H9 (cell line): ENCODE measurements at regions not wholly inside any gene's neighbourhood (a gene's known extent, or its start where the extent isn't known, plus 50 kb on each side); places are given as distances from the start of the nearest gene placed in this dataset.

Experiments used
- DNase-seq: peaks from one replicate; pipeline ENCODE4 v3.0.0-alpha.2; 2017
- H2AFZ ChIP-seq: one replicate; pipeline ENCODE4 v1.6.1; 2013; ENCODE audit warnings: mild to moderate bottlenecking, low read length, control low read depth, moderate library complexity
- H2AK5ac ChIP-seq: 2 replicates; pipeline ENCODE4 v1.6.1; 2013; ENCODE audit warnings: low read length, control low read depth, mixed read lengths; ENCODE audit not compliant: insufficient read length
- H2BK120ac ChIP-seq: one replicate; pipeline ENCODE4 v1.6.1; 2013; ENCODE audit warnings: low read depth, mild to moderate bottlenecking, low read length, control low read depth, inconsistent platforms; ENCODE audit not compliant: poor library complexity, severe bottlenecking
- H2BK12ac ChIP-seq: 2 replicates; pipeline ENCODE4 v1.6.1; 2013; ENCODE audit warnings: low read length, control low read depth, mixed read lengths, low read depth; ENCODE audit not compliant: insufficient read length
- H2BK15ac ChIP-seq: 2 replicates; pipeline ENCODE4 v1.6.1; 2013; ENCODE audit warnings: low read depth, low read length, control low read depth
- H2BK20ac ChIP-seq: one replicate; pipeline ENCODE4 v1.6.1; 2013; ENCODE audit warnings: low read depth, mild to moderate bottlenecking, low read length, control low read depth, inconsistent platforms; ENCODE audit not compliant: poor library complexity, severe bottlenecking
- H2BK5ac ChIP-seq: 2 replicates; pipeline ENCODE4 v1.6.1; 2013; ENCODE audit warnings: low read length, control low read depth, mixed read lengths; ENCODE audit not compliant: insufficient read length
- H3K14ac ChIP-seq: 2 replicates; pipeline ENCODE4 v1.6.1; 2013; ENCODE audit warnings: low read length, control low read depth; ENCODE audit not compliant: insufficient read depth
- H3K18ac ChIP-seq: 2 replicates; pipeline ENCODE4 v1.6.1; 2013; ENCODE audit warnings: low read depth, mild to moderate bottlenecking, mixed read lengths, low read length, control low read depth; ENCODE audit not compliant: insufficient read length
- H3K23ac ChIP-seq: 2 replicates; pipeline ENCODE4 v1.6.1; 2013; ENCODE audit warnings: low read length, control low read depth, mixed read lengths, low read depth; ENCODE audit not compliant: insufficient read length
- H3K23me2 ChIP-seq: 2 replicates; pipeline ENCODE4 v1.6.1; 2013; ENCODE audit warnings: low read depth, mild to moderate bottlenecking, mixed read lengths, low read length, control low read depth; ENCODE audit not compliant: insufficient read length, poor library complexity, severe bottlenecking
- H3K27ac ChIP-seq: 2 replicates; pipeline ENCODE4 v1.5.1; 2013; ENCODE audit warnings: low read length, control low read depth, mixed read lengths, low read depth; ENCODE audit not compliant: insufficient read length
- H3K27me3 ChIP-seq: 2 replicates; pipeline ENCODE4 v1.6.1; 2013; ENCODE audit warnings: low read length, control low read depth, inconsistent platforms; ENCODE audit not compliant: insufficient read depth
- H3K4ac ChIP-seq: 2 replicates; pipeline ENCODE4 v1.6.1; 2013; ENCODE audit warnings: low read depth, mild to moderate bottlenecking, control low read depth, inconsistent platforms, low read length, moderate library complexity
- H3K4me1 ChIP-seq: 2 replicates; pipeline ENCODE4 v1.6.1; 2013; ENCODE audit warnings: low read length, control low read depth, inconsistent platforms; ENCODE audit not compliant: insufficient read depth
- H3K4me2 ChIP-seq: 2 replicates; pipeline ENCODE4 v1.6.1; 2013; ENCODE audit warnings: low read length, control low read depth, mixed read lengths; ENCODE audit not compliant: insufficient read length, insufficient read depth
- H3K56ac ChIP-seq: 2 replicates; pipeline ENCODE4 v1.6.1; 2013; ENCODE audit warnings: low read depth, mild to moderate bottlenecking, mixed read lengths, low read length, control low read depth; ENCODE audit not compliant: insufficient read length
- H3K79me1 ChIP-seq: 2 replicates; pipeline ENCODE4 v1.6.1; 2013; ENCODE audit warnings: low read depth, mild to moderate bottlenecking, moderate library complexity, low read length, control low read depth, inconsistent platforms; ENCODE audit not compliant: insufficient read depth, poor library complexity, severe bottlenecking
- H3K79me2 ChIP-seq: 2 replicates; pipeline ENCODE4 v1.6.1; 2013; ENCODE audit warnings: low read length, control low read depth, inconsistent platforms; ENCODE audit not compliant: insufficient read depth
- H3K9ac ChIP-seq: 2 replicates; pipeline ENCODE4 v1.6.1; 2013; ENCODE audit warnings: low read length, control low read depth, mixed read lengths; ENCODE audit not compliant: insufficient read length; ENCODE audit errors: extremely low read depth
- H3K9me3 ChIP-seq: one replicate; pipeline ENCODE4 v1.6.1; 2013; ENCODE audit warnings: low read depth, low read length, inconsistent platforms; ENCODE audit not compliant: control insufficient read depth
- H3T11ph ChIP-seq: one replicate; pipeline ENCODE4 v1.6.1; 2013; ENCODE audit warnings: mild to moderate bottlenecking, low read length, control low read depth, inconsistent platforms
- H4K20me1 ChIP-seq: one replicate; pipeline ENCODE4 v1.6.1; 2013; ENCODE audit not compliant: control insufficient read depth, insufficient read length, insufficient read depth
- H4K5ac ChIP-seq: 2 replicates; pipeline ENCODE4 v1.6.1; 2013; ENCODE audit warnings: low read depth, mild to moderate bottlenecking, mixed read lengths, low read length, control low read depth; ENCODE audit not compliant: insufficient read length
- H4K8ac ChIP-seq: replicated peaks from 2 replicates; pipeline ENCODE4 v1.6.1; 2013; ENCODE audit warnings: low read length, control low read depth, mixed read lengths, low read depth; ENCODE audit not compliant: insufficient read length
- H4K91ac ChIP-seq: 2 replicates; pipeline ENCODE4 v1.6.1; 2013; ENCODE audit warnings: low read depth, mild to moderate bottlenecking, moderate library complexity, mixed read lengths, low read length, control low read depth; ENCODE audit not compliant: insufficient read length
- H3K27ac Mint-ChIP-seq, 3 experiments: 2 replicates in 2 of 3; 3 replicates in 1 of 3; pipeline ENCODE4 v1.8.0; 2020 to 2021; ENCODE audit warnings: mixed read lengths in 3 of 3, mild to moderate bottlenecking in 1 of 3, moderate library complexity in 1 of 3
- H3K27me3 Mint-ChIP-seq: 2 replicates; pipeline ENCODE4 v1.8.0; 2021; ENCODE audit warnings: low read depth, mild to moderate bottlenecking, moderate library complexity, mixed read lengths
- H3K36me3 Mint-ChIP-seq, 3 experiments: 2 replicates in 2 of 3; 3 replicates in 1 of 3; pipeline ENCODE4 v1.8.0; 2020 to 2021; ENCODE audit warnings: low read depth in 3 of 3, mixed read lengths in 3 of 3; ENCODE audit not compliant: insufficient read depth in 1 of 3
- H3K4me1 Mint-ChIP-seq, 2 experiments: 2 replicates each; pipeline ENCODE4 v1.8.0; 2020; ENCODE audit warnings: mixed read lengths in 2 of 2
- H3K4me3 Mint-ChIP-seq, 2 experiments: 2 replicates in 1 of 2; 3 replicates in 1 of 2; pipeline ENCODE4 v1.8.0; 2020 to 2021; ENCODE audit warnings: mild to moderate bottlenecking in 2 of 2, mixed read lengths in 2 of 2, moderate library complexity in 1 of 2
- H3K9me3 Mint-ChIP-seq, 2 experiments: 2 replicates in 1 of 2; 3 replicates in 1 of 2; pipeline ENCODE4 v1.8.0; 2020; ENCODE audit warnings: mild to moderate bottlenecking in 2 of 2, mixed read lengths in 2 of 2, moderate library complexity in 1 of 2
- WGBS: extraction: QIAGEN DNeasy Blood & Tissue Kit; methylation state at CpG from one replicate; pipeline ENCODE4 v1.1.7; 2013; ENCODE audit warnings: missing lambda C conversion rate, low lambda C conversion rate, mixed read lengths; ENCODE audit not compliant: insufficient read length; ENCODE audit errors: extremely low coverage; 5-methylcytosine and 5-hydroxymethylcytosine counted together
- TF ChIP-seq, protein P1 (sequence below): fragments of 200-600 bp; sonication (generic); conservative IDR thresholded peaks from 3 replicates; pipeline ENCODE4 v1.8.0; 2021; ENCODE audit warnings: antibody characterized with exemption, mild to moderate bottlenecking

DNA sequence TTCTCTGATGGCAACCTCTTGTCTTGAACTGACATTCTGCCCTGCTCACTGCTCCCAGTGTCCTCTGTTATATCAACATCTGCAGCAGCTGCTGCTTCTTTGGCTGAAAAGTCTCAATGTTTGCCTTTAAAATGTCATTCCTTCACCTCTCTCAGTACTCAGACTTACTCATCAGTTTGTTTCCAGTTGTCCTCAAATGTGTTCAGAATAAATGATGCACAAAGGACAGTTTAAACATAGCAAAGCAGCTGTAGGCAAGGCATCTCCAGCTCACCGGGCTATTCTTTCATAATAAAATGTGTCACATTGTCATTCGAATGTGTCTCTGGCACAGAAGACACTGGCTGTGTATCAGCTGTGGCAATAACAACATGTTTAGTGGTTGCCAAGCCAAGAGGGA is 590.9 kb upstream of the ZNF608 start:
- Mint-ChIP-seq H3K36me3 (no peaks in the 10 kb centered on the region), H3K27ac (peak overlapping the region; percentile 0 to 65 (median 44); a peak in 5 of 7 replicates), H3K4me1 (peaks cover 14 to 24% of the 10 kb centered on the region in 2 experiments), H3K9me3 (no peaks in the 10 kb centered on the region), H3K4me3 (no peak overlapping the region), H3K27me3 (no peaks in the 10 kb centered on the region; the same call in 1 of the 2 replicates)
- H3K14ac ChIP-seq: no peak overlapping the region
- no peaks in the 10 kb centered on the region for H3K79me1 ChIP-seq
- no peaks in the 10 kb centered on the region for H3K27me3 ChIP-seq
- H3K56ac ChIP-seq: no peak overlapping the region
- H3K27ac ChIP-seq: no peak overlapping the region
- H3K4ac ChIP-seq: no peak overlapping the region
- H2BK15ac ChIP-seq: no peak overlapping the region
- no peaks in the 10 kb centered on the region for H4K20me1 ChIP-seq
- DNase-seq: no peak
- H2BK5ac ChIP-seq: no peak overlapping the region
- H3K23me2 ChIP-seq: no peaks in the 10 kb centered on the region
- H3K18ac ChIP-seq: no peak overlapping the region
- H2BK20ac ChIP-seq: no peak overlapping the region
- H4K5ac ChIP-seq: no peak overlapping the region
- TF ChIP-seq, protein P1, sequence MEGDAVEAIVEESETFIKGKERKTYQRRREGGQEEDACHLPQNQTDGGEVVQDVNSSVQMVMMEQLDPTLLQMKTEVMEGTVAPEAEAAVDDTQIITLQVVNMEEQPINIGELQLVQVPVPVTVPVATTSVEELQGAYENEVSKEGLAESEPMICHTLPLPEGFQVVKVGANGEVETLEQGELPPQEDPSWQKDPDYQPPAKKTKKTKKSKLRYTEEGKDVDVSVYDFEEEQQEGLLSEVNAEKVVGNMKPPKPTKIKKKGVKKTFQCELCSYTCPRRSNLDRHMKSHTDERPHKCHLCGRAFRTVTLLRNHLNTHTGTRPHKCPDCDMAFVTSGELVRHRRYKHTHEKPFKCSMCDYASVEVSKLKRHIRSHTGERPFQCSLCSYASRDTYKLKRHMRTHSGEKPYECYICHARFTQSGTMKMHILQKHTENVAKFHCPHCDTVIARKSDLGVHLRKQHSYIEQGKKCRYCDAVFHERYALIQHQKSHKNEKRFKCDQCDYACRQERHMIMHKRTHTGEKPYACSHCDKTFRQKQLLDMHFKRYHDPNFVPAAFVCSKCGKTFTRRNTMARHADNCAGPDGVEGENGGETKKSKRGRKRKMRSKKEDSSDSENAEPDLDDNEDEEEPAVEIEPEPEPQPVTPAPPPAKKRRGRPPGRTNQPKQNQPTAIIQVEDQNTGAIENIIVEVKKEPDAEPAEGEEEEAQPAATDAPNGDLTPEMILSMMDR: no peak
- H2AFZ ChIP-seq: no peak overlapping the region
- no peaks in the 10 kb centered on the region for H3K79me2 ChIP-seq
- no CpG with 5 or more reads among the region's 2 CpGs for WGBS
- no peak overlapping the region for H4K91ac ChIP-seq
- H3K9ac ChIP-seq: no peak overlapping the region
- H3T11ph ChIP-seq: no peak overlapping the region
- H2AK5ac ChIP-seq: no peak overlapping the region
- no peak overlapping the region for H2BK12ac ChIP-seq
- no peak overlapping the region for H3K4me2 ChIP-seq
- H4K8ac ChIP-seq: no peak overlapping the region
- H3K23ac ChIP-seq: no peak overlapping the region
- H3K9me3 ChIP-seq: no peaks in the 10 kb centered on the region
- H2BK120ac ChIP-seq: no peak overlapping the region
- H3K4me1 ChIP-seq: peaks cover 7% of the 10 kb centered on the region; the same call in 1 of the 2 replicates
